Left renal pelvis (tissue), 4 donors: ENCODE measurements at regions not wholly inside any gene's neighbourhood (a gene's known extent, or its start where the extent isn't known, plus 50 kb on each side); places are given as distances from the start of the nearest gene placed in this dataset.

Experiments
- DNase-seq, 4 donors: peaks; one replicate each; pipeline ENCODE4 v3.0.0-alpha.2; 2013; ENCODE audit warnings: low read depth in 4 of 4, low spot score in 3 of 4

DNA sequence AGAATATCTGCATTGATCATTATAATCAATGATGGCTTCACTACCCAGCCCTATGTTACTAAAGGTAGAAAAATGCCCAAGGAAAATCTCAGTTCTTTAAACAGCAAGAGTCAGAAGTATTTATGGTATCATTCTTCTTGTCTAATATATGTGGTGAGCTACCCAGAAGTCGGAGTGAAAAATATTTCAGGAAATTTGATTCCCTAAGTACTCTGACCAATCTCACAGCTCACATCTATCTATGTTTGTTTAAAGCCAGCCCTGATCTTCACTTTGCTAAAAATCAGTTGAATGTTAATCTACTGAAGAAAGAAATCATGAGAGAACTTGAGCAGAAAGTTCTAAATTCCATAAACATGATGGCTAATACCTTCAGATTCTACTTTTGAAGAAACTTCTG, 522.9 kb upstream of the SLIT2 start:
- DNase-seq: no peak

DNA sequence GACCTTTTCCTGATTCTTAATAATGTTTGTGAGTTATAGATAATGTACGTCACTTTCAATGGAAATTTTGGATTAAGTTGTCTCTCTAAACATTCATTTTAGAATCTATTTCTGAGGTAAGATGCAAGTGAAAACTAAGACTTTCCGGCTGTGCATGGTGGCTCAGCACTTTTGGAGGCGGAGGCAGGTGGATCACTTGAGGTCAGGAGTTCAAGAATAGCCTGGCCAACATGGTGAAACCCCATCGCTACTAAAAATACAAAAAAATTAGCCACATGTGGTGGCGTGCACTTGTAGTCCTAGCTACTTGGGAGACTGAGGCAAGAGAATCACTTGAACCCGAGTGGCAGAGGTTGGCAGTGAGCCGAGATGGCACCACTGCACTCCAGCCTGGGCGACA, 524.6 kb upstream of the SLIT2 start:
- no peak for DNase-seq

DNA sequence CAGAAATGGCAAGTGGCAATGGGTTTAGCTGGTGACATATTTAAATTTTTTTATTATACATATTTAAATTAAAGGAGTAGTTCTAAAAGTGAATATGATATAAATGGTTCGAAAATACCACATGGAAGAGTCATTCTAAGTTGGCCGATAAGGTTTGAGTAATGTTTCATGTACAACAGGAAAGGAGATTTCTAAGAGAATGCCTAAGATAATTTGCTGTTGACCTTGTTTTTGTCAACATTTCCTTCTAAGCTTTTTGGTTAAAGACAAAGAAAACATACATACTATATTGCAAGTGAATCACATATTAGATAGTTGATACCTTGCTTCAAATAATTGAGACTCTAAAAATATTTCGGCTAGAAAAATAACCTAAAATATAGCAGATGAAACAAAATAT, 526.6 kb upstream of the SLIT2 start:
- DNase-seq: no peak

DNA sequence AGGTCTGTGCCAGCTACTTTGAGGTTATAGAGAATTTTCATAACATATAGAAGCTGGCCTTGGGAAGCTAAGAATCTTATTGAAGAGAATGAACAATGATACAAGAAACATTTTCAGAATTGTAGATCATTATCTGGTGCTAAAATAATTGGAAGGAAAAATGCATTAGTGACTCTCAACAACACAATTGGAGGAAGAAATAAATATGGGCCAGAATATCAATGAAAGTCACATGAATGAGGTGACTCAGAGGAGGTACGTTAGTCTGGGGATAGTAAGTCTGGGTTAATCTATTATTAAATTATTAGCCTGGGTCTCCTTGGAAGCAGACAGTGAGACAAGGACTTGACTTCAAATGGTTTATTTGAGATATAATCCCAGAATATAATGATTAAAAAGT, 529.3 kb upstream of the SLIT2 start:
- no peak for DNase-seq

DNA sequence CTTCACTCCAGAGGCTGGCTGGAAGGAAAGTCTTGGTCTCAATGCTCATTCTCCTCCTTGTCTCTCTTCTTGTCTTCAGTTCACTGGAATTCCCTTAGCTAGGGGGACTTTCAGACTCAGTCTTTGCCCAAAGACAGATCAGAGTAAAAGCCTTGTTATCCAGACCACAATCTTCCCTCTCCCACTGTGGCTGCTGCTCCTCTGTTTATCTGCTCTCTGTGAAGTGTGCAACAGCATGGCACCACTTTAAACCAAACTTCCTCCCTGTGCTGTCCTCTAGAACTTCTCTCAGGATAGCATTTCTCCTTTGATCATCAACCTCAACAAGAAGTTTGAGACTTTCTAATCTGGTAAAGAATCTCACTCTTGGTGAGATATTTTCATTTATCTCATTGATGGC, 530.1 kb upstream of the SLIT2 start:
- DNase-seq: no peak

DNA sequence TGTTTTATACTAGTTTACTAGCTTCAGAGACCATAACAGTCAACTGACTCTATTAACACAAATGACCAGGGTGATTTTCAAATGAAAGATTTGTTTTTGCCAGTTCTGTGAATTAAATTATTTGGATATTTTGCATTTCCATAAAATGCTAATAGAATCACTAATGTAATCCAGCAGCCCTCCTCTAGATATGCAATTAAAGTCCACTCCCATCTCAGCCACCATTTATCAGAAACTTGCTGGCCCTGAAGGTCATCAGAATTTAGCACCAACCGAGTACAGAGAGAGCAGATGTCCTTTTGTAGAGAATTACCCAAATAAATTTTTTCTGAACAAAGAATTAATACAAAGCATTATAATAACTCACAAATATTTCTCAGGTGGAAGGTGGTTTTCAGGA, 531.1 kb upstream of the SLIT2 start:
- no peak for DNase-seq

DNA sequence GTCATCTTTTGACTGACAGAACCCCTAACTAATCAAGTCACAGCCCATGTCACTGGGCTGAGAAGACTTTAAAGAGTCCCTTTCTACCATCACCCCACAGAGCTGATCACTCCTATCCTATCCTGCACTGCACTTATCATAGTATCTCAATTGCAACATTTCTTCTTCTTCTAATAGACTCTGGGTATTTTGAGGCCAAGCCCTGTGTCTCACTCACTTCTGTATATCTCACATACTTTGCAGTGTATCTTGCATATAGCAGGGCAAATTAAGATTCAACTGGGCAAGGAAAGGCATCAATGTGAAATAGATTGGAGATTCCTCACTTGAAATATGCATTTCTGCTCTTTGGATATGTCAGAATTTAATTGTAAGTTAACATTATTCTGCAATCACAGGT, 531.5 kb upstream of the SLIT2 start:
- no peak for DNase-seq

DNA sequence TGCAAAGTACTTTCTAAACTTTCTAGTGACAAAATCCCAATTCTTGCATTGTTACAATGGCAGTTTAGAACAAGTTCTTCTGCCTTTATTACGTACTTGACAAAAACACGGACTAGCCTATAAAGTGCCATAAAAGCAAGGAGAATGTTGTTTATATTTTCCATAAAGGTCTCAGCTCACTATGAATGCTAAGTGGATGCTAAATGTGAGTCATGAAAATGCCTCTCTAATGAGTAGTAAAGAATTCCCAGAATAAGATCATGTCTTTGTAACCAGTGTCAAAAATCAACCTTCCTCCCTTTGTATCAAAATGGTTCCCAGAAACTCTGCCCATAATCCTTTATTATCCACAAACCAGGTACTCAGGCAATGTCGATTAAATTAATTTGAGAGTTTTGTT, 539.8 kb upstream of the SLIT2 start:
- DNase-seq: no peak

DNA sequence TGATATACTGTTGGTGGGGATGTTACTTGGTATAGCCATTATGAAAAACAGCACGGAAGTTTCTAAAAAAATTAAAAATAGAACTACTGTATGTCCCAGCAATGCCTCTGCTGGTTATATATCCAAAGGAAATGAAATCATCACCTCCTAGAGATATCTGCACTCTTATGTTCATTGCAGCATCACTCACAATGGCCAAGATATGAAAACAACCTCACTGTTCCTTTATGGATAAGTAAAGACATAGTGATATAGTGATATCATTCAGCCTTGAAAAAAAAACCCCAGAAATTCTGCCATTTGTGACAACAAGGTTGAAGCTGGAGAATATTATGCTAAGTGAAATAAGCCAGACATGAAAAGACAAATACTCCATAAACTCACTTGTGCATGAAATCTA, 543.8 kb upstream of the SLIT2 start:
- DNase-seq: no peak

DNA sequence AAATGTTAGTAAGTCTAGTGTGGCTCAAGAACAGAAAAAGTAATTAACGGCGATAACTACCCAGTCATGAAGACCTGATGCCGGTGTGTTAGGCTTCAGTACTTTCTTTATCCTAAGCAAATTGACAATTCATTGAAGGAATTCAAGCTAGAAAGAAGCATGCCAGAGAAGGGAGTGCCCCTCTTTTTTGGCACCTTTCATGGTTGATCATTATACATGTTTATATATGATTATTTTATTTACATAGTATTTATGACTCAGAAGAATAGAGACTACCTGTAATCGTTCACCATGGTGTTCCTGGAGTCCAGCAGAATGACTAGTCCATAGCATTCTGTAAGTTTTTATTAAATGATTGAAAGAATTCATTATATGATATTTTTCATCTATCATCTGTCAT, 548.3 kb upstream of the SLIT2 start:
- DNase-seq: no peak

DNA sequence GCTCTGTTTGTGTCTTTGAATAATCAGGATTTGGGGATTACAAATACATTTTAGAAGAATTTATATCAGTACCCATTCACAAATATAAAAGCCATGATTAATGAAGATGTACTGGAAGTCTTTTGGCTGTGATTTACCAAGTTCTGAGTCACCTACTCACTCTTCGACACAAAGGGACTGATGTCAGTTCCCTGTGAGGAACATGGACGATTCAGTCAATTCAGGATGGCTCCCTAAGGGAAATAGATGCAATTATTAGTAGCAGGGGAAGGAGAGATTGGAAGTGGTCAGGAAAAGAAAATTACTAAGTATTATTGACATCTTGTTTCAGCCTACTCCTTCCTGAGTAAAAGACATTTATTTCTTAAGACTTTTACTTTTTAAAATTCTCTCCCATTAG, 550.7 kb upstream of the SLIT2 start:
- no peak for DNase-seq

DNA sequence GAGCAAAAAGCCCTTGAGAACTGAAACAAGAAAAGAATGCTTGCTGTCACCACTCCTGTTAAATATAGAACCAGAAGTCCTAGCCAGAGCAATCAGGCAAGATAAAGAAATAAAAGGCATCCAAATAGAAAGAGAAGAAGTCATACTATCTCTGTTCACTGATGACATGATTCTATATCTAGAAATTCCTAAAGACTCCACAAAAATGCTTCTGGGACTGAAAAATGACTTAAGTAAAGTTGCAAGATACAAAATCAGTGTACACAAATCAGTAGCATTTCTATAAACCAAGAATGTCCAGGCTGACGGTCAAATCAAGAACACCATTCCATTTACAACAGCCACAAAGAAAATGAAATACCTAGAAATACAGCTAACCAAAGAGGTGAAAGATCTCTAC, 552.7 kb upstream of the SLIT2 start:
- DNase-seq: no peak

DNA sequence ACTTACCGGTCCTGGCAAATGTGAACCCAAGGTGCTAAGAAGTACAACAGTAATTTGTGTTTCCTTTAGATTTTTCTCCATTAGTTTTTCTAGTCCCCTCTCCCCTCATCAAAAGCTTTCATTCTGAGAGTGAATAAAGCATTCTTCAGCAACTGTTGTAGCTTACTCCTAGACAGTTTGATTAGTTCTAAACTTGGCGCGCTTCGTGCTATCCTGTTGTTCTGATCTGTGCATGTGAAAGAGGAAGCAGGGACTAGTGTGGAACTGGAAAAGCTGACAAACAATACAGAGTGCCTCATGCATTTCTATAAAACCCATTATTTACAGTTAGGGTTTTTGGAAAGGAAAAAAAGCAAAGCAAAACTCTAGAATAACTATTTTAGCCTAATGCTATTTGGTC, 556.9 kb upstream of the SLIT2 start:
- DNase-seq: no peak

DNA sequence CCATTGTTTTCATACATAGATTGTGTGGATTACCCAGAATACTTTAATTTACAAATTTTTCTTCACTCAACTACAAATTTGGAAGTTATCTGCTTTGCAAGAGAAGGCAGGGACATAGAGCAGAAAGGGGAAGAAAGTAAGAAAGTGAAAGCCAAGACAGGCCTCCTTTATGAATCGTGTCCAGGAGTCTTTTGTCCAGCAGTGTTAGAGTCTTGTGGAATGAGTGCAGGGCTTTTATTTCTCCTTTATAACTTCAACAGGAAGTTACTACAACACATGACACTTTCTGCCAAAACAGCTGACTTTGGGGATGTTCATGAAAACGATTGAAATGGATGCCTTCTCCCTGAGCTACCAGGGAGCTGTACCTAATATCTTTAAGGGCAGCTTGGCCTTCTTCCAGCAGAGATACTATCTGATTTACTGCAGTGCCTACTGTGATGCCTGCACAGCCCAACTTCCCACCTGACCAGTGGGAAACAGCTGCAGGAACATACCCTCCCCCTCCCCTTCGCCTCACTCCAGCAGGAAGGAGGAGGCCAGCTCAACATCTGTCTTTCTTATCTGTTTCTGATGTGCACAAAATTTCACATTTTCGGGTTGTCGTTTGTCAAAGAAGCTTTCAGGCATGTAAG, 557.7 kb upstream of the SLIT2 start:
- peak in 2 of 4 donors; percentile 38 to 40 for DNase-seq

DNA sequence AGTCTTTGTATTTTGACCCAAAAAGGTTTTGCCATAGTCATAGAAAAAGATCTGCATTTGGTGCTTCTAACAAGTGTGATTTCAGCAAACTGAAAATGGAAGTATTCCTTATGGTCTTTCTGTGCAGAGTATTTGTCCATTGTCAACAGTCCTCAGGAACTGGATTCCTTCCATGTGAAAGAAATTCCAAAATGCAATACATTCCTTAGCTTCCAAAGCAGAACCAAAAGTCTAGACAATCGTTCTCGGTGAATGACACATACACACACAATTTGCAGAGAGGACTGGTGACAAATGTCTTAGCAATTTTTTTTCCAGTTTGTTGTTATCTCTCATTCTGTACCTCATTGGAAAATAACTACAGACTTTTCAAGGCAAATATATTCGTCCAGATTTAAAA, 562.2 kb upstream of the SLIT2 start:
- DNase-seq: no peak

DNA sequence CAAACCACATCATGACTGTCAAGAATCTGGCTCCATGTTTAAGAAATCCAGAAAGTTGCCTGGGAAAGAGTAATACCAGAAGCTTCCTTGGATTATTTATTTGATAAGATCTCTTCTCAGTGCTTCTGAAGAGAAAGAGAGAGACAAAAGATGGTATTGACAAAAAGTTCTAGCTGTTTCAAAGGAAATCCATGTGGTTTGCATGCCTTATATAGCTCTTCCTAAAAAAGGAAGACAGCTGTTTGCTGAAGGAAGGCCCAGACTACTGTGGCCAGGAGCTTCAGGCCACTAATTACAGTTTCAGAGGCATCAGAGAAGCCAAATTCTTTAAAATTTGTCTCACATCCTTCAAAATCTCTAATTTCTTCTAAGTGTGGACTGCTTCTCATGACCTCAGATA, 565.2 kb upstream of the SLIT2 start:
- no peak for DNase-seq

DNA sequence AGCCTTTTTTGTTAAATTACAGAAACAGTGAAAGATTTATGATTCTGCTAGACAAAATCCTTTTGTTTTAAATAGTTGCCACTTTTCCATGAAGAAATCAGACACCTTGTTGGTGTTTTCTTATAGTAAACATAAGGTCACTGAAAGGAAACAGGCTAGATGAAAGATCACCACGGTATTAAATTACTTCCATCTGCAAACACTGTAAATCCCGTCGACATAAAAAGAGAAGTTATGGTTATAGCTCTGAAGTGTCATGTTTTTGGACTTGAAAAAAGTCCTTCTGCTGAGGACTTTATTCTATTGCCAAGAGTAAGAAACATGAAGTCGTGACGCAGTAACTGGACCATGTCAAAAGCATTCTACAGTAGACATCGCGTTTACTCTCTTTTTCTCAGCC, 567.6 kb upstream of the SLIT2 start:
- DNase-seq: peak; percentile 46 to 60 (median 55)

DNA sequence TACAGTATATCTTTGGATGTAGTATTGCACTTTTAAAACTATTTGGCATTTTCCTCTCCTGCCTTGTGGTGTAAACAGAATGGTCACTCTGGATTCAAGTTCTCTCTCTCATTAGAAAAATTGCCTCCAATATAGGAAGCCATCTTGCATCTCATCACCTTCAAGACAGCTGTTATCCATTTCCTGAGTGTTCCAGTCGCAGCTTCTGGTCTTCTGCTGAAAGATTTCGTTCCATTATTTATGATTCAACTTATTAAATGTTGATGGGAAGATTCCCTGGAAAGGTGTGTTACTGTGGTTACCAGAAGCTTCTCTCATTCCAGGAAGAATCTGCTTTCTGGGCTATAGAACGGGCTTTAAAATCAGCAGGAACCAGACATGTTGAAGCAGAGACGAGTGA, 568.3 kb upstream of the SLIT2 start:
- DNase-seq: no peak

DNA sequence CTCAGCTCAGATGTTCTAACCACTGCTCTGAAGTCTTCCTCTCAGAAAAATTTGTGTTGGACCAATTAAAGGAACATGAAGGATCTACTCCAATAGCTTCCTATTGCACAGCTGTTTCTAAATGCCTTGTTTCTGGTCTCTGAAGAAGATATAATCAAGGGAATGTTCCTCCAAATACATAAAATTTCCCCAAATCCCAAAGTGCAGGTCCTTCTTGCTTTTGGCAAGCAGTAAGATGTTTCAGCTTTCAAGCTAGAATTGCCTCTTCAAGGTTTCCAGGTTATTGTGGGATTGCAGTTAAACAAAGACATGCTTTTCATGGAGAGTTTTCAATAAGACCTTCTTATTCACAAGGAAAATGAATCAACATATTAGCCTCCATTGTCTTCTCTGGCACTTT, 574.5 kb upstream of the SLIT2 start:
- no peak for DNase-seq

DNA sequence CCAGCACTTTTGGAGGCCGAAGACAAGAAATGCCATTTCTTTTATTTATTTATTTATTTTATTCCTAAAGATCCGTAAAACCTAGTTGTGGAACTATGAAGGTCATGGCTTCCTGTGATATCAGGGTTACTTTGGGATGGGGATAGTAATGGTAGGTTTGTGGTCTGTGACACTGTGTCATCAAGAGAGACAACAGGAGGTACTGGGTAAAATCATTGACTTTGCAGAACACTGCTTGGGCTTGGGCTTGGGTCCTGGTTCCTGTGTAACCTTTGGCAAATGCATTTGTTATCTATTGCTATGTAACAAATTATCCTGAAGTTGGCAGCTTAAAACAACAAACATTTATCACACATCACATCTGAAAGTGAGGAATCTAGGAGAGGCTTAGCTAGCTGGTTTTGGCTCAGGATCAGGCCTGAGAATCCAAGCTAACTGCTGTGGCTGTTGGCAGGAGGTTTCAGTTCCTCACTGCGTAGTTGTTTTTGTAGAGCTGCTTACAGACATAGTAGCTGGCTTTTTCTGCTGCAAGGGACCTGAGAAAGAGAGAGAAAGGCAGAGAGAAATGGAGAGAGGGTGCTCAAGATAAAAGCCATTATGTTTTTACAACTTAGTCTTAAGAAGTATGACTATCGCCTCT, 576.4 kb upstream of the SLIT2 start:
- no peak for DNase-seq

DNA sequence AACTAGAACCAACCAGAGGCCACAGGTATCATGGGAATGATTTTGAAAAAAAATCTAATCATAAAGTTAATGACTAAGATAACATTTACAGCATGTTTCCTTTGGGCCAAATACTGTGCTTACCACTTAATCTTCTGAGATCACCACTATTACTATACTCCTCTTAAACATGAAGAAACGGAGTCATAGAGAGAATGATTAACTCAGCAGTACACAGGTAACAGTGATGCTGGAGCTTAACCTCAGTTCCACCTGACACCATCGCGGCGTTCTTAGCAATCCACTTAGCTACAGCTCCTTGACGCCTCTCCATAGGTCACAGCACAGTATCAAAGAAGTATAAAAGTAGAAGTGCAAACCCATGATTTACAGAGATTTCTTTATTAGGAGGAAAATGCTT, 592.6 kb upstream of the SLIT2 start:
- DNase-seq: no peak

DNA sequence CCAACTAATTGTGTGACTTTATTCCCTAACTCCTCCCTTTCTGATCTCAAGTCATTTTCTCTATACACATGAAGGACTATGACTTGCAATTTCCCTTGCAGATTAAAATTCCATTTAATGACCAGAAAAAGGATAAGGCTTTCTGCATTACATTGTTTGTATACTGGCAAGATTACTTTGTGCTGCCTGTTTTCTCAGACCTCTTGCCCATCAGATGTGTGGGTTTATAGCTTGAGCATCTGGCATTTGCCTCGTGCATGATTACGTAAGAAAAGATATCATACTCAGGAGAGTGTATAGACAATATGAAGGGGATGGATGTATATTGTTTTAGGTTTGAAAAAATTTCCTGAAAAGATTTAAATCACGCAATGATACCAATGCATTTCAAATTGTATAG, 593.8 kb upstream of the SLIT2 start:
- DNase-seq: no peak

DNA sequence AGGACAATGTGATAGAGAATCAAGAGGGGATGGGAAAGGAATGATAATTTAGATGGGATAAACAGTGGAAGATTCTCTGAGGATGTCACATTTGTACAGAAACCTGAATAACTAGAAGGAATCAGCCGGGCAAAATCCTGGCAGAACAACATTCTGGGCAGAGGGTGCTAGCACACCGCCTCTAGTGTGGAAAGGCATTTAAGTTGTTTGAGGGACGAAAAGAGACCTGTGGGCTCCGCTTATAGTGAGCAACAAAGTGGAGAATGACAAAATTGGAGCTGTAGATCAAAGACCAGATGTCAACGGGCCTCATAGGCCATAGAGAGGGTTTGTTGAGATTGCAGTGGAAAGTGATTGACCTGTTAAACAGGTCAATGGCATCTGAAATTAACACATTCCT, 596.0 kb upstream of the SLIT2 start:
- no peak for DNase-seq
